ELR (cell line): ENCODE measurements at regions not wholly inside any gene's neighbourhood (a gene's known extent, or its start where the extent isn't known, plus 50 kb on each side); places are given as distances from the start of the nearest gene placed in this dataset.

Source experiments
- DNase-seq: peaks from one replicate; pipeline ENCODE4 v3.0.0-alpha.2; 2015; ENCODE audit warnings: low read depth

- no peak for DNase-seq
These were observed 211.3 kb downstream of the CYP26B1 start for GRCh38 chr2:71936076-71937030.

- DNase-seq = peak; percentile 34
These were observed 212.3 kb downstream of the CYP26B1 start for GRCh38 chr2:71935262-71935848.

GRCh38 chr2:71934595-71935261 is 212.9 kb downstream of the CYP26B1 start:
- peak; percentile 14 for DNase-seq

- DNase-seq = no peak
These were observed 213.4 kb downstream of the CYP26B1 start for GRCh38 chr2:71934320-71934593.

- peak; percentile 31 for DNase-seq
These were observed 214.0 kb downstream of the CYP26B1 start for GRCh38 chr2:71933467-71934319.

GRCh38 chr2:71932780-71933466 is 214.7 kb downstream of the CYP26B1 start:
- no peak for DNase-seq

GRCh38 chr2:71932037-71932779 is 215.5 kb downstream of the CYP26B1 start:
- no peak for DNase-seq

- peak; percentile 17 for DNase-seq
These were observed 217.5 kb downstream of the CYP26B1 start for GRCh38 chr2:71930049-71930681.

- no peak for DNase-seq
These were observed 218.2 kb downstream of the CYP26B1 start for GRCh38 chr2:71929482-71929772.

- no peak for DNase-seq
These were observed 218.8 kb downstream of the CYP26B1 start for GRCh38 chr2:71928734-71929481.

GRCh38 chr2:71927757-71928715 is 219.6 kb downstream of the CYP26B1 start:
- peak; percentile 40 for DNase-seq

- no peak for DNase-seq
These were observed 220.5 kb downstream of the CYP26B1 start for GRCh38 chr2:71926876-71927756.

- DNase-seq = no peak
These were observed 221.6 kb downstream of the CYP26B1 start for GRCh38 chr2:71926089-71926447.

GRCh38 chr2:71925268-71926088 is 222.2 kb downstream of the CYP26B1 start:
- DNase-seq = peak; percentile 51

GRCh38 chr2:71923887-71924533 is 223.7 kb downstream of the CYP26B1 start:
- peak; percentile 70 for DNase-seq

- DNase-seq = no peak
These were observed 224.5 kb downstream of the CYP26B1 start for GRCh38 chr2:71923143-71923525.
